Endothelial cell of umbilical vein (primary cell): ENCODE measurements at regions not wholly inside any gene's neighbourhood (a gene's known extent, or its start where the extent isn't known, plus 50 kb on each side); places are given as distances from the start of the nearest gene placed in this dataset.

ENCODE experiments used
- BruUV-seq: library from RNA; stranded (reverse); fragments of 400-500 nt; replicated peaks from 2 replicates; lab custom pipeline; 2021; lab: Mats Ljungman, UMichigan
- CTCF ChIA-PET: fragments of 300-600, 350-600 bp; sonication (Branson Sonifier 250); formaldehyde crosslinking; loops from one replicate; lab custom pipeline; 2021; ENCODE audit warnings: antibody characterized with exemption, inconsistent platforms; lab: Charles Lee
- POLR2A ChIA-PET: fragments of 300-600, 350-600 bp; sonication (Branson Sonifier 250); formaldehyde crosslinking; loops from one replicate; lab custom pipeline; 2021; ENCODE audit warnings: antibody characterized with exemption, inconsistent platforms; lab: Charles Lee
- DNase-seq: peaks from one replicate; pipeline ENCODE4 v3.0.0-alpha.2; 2011; ENCODE audit warnings: low read depth, low spot score
- FAIRE-seq: peaks from 2 replicates; lab custom pipeline; 2011; peaks lifted over from hg19 to GRCh38; lab: Jason Lieb, UNC
- H2AFZ ChIP-seq: 2 replicates; pipeline ENCODE4 v1.6.0; 2012; ENCODE audit warnings: low read depth, low read length, control low read depth, inconsistent platforms
- H3K27ac ChIP-seq: 2 replicates; pipeline ENCODE4 v1.5.1; 2011; ENCODE audit warnings: low read depth, mild to moderate bottlenecking, control low read depth, low read length, moderate library complexity; ENCODE audit not compliant: insufficient read depth
- H3K27me3 ChIP-seq, 2 experiments: 2 replicates each; pipeline versions ENCODE4 v1.6.0 to v1.6.1; 2011; ENCODE audit warnings: low read length in 2 of 2, mixed read lengths in 1 of 2; ENCODE audit not compliant: control insufficient read depth in 2 of 2, insufficient read depth in 2 of 2
- H3K36me3 ChIP-seq, 2 experiments: 2 replicates in 1 of 2; 3 replicates in 1 of 2; pipeline ENCODE4 v1.5.1; 2011; ENCODE audit warnings: low read length in 2 of 2, mild to moderate bottlenecking in 1 of 2, moderate library complexity in 1 of 2; ENCODE audit not compliant: control insufficient read depth in 2 of 2, insufficient read depth in 2 of 2; ENCODE audit errors: extremely low read depth in 1 of 2
- H3K4me1 ChIP-seq: 3 replicates; pipeline ENCODE4 v1.5.1; 2011; ENCODE audit warnings: mild to moderate bottlenecking, low read length; ENCODE audit not compliant: control insufficient read depth, insufficient read depth; ENCODE audit errors: extremely low read depth
- H3K4me2 ChIP-seq: 2 replicates; pipeline ENCODE4 v1.6.1; 2011; ENCODE audit warnings: low read length, control low read depth, mixed read lengths; ENCODE audit not compliant: insufficient read depth
- H3K4me3 ChIP-seq, 3 experiments: fragments of 200-600 bp in 1 of 3; sonication (generic), shearing (Covaris generic) in 1 of 3; replicated peaks in 1 of 3; 2 replicates each; pipeline ENCODE4 v1.5.1; 2011 to 2016; ENCODE audit warnings: control low read depth in 3 of 3, low read length in 3 of 3, mild to moderate bottlenecking in 2 of 3, inconsistent platforms in 1 of 3, low read depth in 1 of 3, moderate library complexity in 1 of 3; ENCODE audit not compliant: insufficient read depth in 1 of 3
- H3K79me2 ChIP-seq: 2 replicates; pipeline ENCODE4 v1.6.0; 2012; ENCODE audit warnings: low read length, inconsistent platforms; ENCODE audit not compliant: control insufficient read depth, insufficient read depth
- H3K9ac ChIP-seq: replicated peaks from 2 replicates; pipeline ENCODE3; 2011; ENCODE audit warnings: low read length, control low read depth; ENCODE audit not compliant: insufficient read depth; ENCODE audit errors: extremely low read depth
- H3K9me1 ChIP-seq: replicated peaks from 3 replicates; pipeline ENCODE4 v1.6.0; 2011; ENCODE audit warnings: mild to moderate bottlenecking, low read length; ENCODE audit not compliant: control insufficient read depth, insufficient read depth; ENCODE audit errors: extremely low read depth
- H3K9me3 ChIP-seq: replicated peaks from 2 replicates; pipeline ENCODE4 v1.5.1; 2012; ENCODE audit warnings: low read length, inconsistent platforms; ENCODE audit not compliant: control insufficient read depth, insufficient read depth
- H4K20me1 ChIP-seq: replicated peaks from 2 replicates; pipeline ENCODE3; 2011; ENCODE audit warnings: mild to moderate bottlenecking, low read length; ENCODE audit not compliant: control insufficient read depth, insufficient read depth; ENCODE audit errors: extremely low read depth
- EZH2 ChIP-seq: IDR thresholded peaks from 2 replicates; pipeline ENCODE4 v1.6.1; 2012; ENCODE audit warnings: borderline replicate concordance, low read depth, mild to moderate bottlenecking, moderate library complexity, low read length, inconsistent platforms; ENCODE audit not compliant: severe bottlenecking
- FOS ChIP-seq: IDR thresholded peaks from 2 replicates; pipeline ENCODE4 v1.6.1; 2011; ENCODE audit warnings: mild to moderate bottlenecking, low read length, moderate library complexity, borderline replicate concordance; ENCODE audit not compliant: insufficient read depth
- GATA2 ChIP-seq: IDR thresholded peaks from 2 replicates; pipeline ENCODE4 v1.7.0; 2011; ENCODE audit warnings: low read depth, mild to moderate bottlenecking, moderate library complexity, mixed read lengths, low read length; ENCODE audit not compliant: insufficient read length, insufficient read depth
- JUN ChIP-seq: IDR thresholded peaks from 2 replicates; pipeline ENCODE4 v1.6.1; 2011; ENCODE audit warnings: borderline replicate concordance, low read depth; ENCODE audit not compliant: insufficient read length, insufficient read depth
- MYC ChIP-seq: IDR thresholded peaks from one replicate; pipeline ENCODE4 v1.6.1; 2011; ENCODE audit warnings: mild to moderate bottlenecking, low read depth, low read length
- POLR2A ChIP-seq: IDR thresholded peaks from 2 replicates; pipeline ENCODE4 v1.6.1; 2012; ENCODE audit warnings: low read depth, mild to moderate bottlenecking, control low read depth, low read length
- POLR2AphosphoS5 ChIP-seq: IDR thresholded peaks from 2 replicates; pipeline ENCODE4 v1.6.1; 2012; ENCODE audit warnings: low read depth, mild to moderate bottlenecking, control low read depth, low read length, moderate library complexity; ENCODE audit not compliant: insufficient read depth
- dilution Hi-C: fragments of 300-500 bp; cut with MboI; formaldehyde crosslinking; loops from one replicate; pipeline ENCODE4 v1.15.0; 2019; ENCODE audit warnings: low sequenced_read_pairs; ENCODE audit not compliant: extremely low pct_ligation_motif_present
- intact Hi-C: fragments of 100-400 bp; cut with micrococcal nuclease; formaldehyde crosslinking; loops from one replicate; pipeline ENCODE4 v1.10.0; 2022
- TF ChIP-seq, protein P1 (sequence below): IDR thresholded peaks from 2 replicates; pipeline ENCODE4 v1.6.1; 2011; ENCODE audit not compliant: insufficient read depth, insufficient read length
- TF ChIP-seq, protein P2 (sequence below), 2 donors: IDR thresholded peaks; 1 replicate in 1 of 2; 2 replicates in 1 of 2; pipeline ENCODE4 v1.5.1; 2011; ENCODE audit warnings: low read length in 2 of 2, mild to moderate bottlenecking in 2 of 2, moderate library complexity in 2 of 2, control low read depth in 1 of 2, inconsistent platforms in 1 of 2, low read depth in 1 of 2; ENCODE audit not compliant: insufficient read depth in 1 of 2; ENCODE audit errors: extremely low read depth in 1 of 2

DNA sequence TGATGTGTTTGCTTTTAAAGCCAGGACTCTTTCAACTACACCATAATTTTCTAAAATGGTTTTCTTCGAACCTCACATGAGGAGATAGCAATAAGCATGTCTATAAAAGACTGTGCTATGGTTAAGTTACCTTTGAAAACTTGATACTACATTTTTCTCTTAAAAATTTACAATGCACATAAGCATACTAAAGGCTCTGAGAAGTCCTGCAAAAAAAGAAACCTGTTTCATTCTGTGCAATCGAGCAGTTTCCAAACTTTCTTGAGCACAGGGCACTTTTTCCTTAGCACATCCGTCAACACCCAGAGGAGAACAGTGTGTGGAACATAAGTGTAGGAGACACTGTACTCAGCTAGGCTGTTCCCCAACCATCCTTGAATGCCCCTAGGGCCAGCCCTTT is 144.1 kb upstream of the ARHGAP20 start:
- Histone ChIP-seq H3K9me1 (no peaks in the 10 kb centered on the region), H3K36me3 (no peaks in the 10 kb centered on the region), H4K20me1 (no peaks in the 10 kb centered on the region), H3K27me3 (no peaks in the 10 kb centered on the region), H3K4me1 (peaks cover 2% of the 10 kb centered on the region), H2AFZ (no peak overlapping the region), H3K4me2 (no peak overlapping the region), H3K4me3 (no peak overlapping the region), H3K79me2 (no peaks in the 10 kb centered on the region), H3K9me3 (no peaks in the 10 kb centered on the region), H3K9ac (no peak overlapping the region), H3K27ac (no peak overlapping the region)
- no peak for DNase-seq
- TF ChIP-seq POLR2AphosphoS5, result no peak
- TF ChIP-seq JUN, result no peak
- TF ChIP-seq, protein P1, sequence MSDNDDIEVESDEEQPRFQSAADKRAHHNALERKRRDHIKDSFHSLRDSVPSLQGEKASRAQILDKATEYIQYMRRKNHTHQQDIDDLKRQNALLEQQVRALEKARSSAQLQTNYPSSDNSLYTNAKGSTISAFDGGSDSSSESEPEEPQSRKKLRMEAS, result no peak
- no peak for TF ChIP-seq EZH2
- TF ChIP-seq GATA2, result no peak
- no peak for TF ChIP-seq MYC
- no peak for TF ChIP-seq POLR2A
- TF ChIP-seq, protein P2, sequence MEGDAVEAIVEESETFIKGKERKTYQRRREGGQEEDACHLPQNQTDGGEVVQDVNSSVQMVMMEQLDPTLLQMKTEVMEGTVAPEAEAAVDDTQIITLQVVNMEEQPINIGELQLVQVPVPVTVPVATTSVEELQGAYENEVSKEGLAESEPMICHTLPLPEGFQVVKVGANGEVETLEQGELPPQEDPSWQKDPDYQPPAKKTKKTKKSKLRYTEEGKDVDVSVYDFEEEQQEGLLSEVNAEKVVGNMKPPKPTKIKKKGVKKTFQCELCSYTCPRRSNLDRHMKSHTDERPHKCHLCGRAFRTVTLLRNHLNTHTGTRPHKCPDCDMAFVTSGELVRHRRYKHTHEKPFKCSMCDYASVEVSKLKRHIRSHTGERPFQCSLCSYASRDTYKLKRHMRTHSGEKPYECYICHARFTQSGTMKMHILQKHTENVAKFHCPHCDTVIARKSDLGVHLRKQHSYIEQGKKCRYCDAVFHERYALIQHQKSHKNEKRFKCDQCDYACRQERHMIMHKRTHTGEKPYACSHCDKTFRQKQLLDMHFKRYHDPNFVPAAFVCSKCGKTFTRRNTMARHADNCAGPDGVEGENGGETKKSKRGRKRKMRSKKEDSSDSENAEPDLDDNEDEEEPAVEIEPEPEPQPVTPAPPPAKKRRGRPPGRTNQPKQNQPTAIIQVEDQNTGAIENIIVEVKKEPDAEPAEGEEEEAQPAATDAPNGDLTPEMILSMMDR (IDR thresholded peaks at IDR 0.05; ENCODE audit: extremely low read depth in 1 of 2, insufficient read depth in 1 of 2, low read depth in 1 of 2, low read length in 2 of 2), result no peak
- TF ChIP-seq FOS, result no peak
- FAIRE-seq, result no peak
- ChIA-PET POLR2A (no interaction called here), CTCF (interaction anchor here (1.4 kb wide), 1 partner anchor 8 kb away, joined by 4 read pairs; no protein-coding TSS in a partner anchor)
- no TSS peak for BruUV-seq
- dilution Hi-C loops (no loop called here), intact Hi-C loops (loop anchor here (5.0 kb wide), 1 partner anchor 144 kb away; the partner anchor contains the start of gene ARHGAP20)
